NCI-H1092 treated with DMSO at 0.1 percent for 48 hours (cell line): ENCODE measurements at regions not wholly inside any gene's neighbourhood (a gene's known extent, or its start where the extent isn't known, plus 50 kb on each side); places are given as distances from the start of the nearest gene placed in this dataset.
"Not testable (repeated sequence)": the region's sequence is repeated elsewhere in the genome, so short reads cannot be mapped to it uniquely, and the experiment has no call there.

Experiments
- DNase-seq: peaks from one replicate; lab custom pipeline; 2025; lab: John Stamatoyannopoulos, UW

DNA sequence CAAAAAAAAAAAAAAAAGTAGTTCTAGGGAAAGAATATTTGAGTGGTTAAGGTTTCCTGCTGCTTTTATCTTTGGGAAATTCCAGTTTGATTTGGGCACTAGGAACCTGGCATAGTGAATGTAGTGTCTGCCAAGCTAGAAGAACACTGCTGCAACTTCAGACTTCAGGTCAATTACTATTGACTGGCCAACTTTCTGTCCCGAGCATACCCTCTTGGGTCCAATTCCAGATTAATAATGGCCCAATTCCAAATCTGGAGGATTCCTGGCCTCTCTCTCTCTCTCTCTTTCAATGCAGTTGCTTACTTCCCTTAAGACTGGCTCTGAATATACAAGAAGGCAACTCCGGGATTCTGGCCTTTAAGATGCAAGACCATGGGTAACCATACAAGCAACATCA is 74.9 kb downstream of the ANKEF1 start:
- no peak for DNase-seq

- DNase-seq = no peak
Observed at GRCh38 chr20:10110151-10110550, 75.4 kb downstream of the ANKEF1 start.

DNA sequence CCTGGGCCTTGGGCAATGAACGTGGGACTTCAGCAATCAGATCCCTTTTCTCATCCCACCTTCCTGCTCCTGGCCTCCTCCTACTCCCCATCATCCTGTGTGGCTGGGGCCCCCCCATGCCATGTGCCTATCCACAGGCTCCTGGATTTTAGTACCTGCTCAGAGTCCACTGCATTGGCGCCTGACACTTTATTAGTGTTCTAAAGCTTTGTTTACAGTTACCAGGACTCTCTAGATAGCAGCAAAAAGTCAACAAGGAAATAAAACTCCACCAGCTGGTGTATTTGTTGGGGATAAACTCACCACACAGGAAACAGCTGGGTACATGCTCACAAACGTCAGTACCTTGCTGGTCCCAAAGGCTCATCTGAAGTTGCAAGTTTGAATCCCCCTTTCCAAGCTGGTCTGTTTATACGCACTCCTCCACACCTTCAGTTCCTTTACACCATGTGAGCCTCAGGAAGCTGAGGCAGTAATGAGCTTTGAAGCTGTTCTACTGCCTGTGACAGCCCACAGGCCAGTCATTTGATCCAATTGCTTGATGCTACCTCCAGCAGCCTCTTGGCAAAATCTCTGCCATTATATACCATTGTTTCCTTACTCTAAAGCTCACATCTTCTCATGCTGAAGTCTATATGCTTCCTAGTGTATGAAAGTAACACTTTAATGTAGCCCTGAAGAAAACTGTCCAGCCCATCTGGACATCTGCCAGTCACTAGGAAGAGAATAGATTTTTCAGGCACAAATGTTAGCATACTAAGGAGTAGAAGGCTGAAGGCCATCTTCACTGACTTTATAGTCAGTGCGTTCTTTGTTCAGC is 76.6 kb downstream of the ANKEF1 start:
- DNase-seq = peak; percentile 26

DNA sequence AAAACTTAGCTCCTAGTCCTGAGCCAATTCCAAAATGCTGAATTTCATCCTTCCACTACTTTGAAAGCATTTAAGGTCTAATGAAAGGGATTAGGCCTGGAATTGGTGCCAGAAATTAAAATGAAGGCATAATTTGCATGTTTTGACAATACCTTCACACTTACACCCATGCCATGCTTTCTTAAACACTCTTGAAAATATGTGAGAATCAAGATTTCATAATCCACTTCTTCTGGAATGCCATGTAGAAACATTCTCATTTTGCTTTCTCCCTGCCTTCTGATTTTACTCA is 77.1 kb downstream of the ANKEF1 start:
- no peak for DNase-seq

- no peak for DNase-seq
Observed at GRCh38 chr20:10113746-10114145, 79.0 kb downstream of the ANKEF1 start.

GRCh38 chr20:10114598-10114997 is 79.8 kb downstream of the ANKEF1 start:
- no peak for DNase-seq

- DNase-seq = no peak
Observed at GRCh38 chr20:10115021-10115420, 80.2 kb downstream of the ANKEF1 start.

DNA sequence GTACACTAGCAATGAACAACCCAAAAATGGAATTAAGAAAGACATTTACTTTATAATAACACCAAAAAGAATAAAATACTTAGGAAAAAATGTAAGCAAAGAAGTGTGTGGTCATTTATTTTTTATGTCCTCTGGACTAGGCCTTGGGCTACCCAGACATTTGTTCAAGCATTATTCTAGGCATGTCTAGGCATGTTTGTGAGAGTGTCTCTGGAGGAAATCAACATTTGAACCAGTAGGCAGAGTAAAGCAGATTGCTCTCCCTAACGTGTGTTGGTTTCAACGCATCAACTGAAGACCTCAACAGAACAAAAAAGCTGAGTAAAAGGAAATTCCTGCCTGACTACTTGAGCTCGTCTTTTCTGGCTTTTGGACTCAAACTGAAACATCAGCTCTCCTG is 84.5 kb downstream of the ANKEF1 start:
- no peak for DNase-seq

DNA sequence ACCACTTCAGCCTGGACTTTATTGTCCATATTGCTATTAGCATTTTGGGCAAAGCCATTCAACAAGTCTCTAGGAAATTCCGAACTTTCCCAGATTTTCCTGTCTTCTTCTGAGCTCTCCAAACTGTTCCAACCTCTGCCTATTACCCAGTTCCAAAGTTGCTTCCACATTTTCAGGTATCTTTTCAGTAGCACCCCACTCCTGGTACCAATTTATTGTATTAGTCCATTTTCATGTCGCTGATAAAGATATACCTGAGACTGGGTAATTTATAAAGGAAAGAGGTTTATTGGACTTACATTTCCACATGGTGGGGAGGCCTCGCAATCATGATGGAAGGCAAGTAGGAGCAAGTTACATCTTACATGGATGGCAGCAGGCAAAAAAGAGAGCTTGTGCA is 90.1 kb downstream of the ANKEF1 start:
- not testable (repeated sequence) for DNase-seq

- no peak for DNase-seq
Observed at GRCh38 chr20:10125757-10126156, 91.0 kb downstream of the ANKEF1 start.

GRCh38 chr20:10129749-10130148 is 88.9 kb upstream of the SNAP25 start:
- no peak for DNase-seq

GRCh38 chr20:10131732-10132345 is 86.8 kb upstream of the SNAP25 start:
- peak; percentile 81 for DNase-seq

- no peak for DNase-seq
Observed at GRCh38 chr20:10132387-10132786, 86.2 kb upstream of the SNAP25 start.

DNA sequence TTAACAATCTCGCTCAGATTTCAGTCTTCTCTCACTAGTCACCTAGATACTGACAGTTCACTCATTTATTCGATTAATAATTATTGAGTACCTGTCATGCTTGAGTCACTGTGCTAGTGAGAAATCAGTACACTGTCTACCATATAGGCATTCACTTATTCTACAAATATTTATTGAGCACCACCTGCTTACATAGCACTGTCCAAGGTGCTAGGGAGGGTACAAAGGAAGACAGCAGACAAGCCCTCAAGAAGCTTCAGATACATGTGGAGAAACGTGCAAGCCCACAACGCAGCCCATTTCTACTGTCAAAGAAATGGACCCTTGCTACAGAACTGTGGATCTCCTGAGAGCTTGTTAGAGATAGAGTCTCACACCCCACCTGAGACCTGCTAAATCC is 85.1 kb upstream of the SNAP25 start:
- DNase-seq = no peak

DNA sequence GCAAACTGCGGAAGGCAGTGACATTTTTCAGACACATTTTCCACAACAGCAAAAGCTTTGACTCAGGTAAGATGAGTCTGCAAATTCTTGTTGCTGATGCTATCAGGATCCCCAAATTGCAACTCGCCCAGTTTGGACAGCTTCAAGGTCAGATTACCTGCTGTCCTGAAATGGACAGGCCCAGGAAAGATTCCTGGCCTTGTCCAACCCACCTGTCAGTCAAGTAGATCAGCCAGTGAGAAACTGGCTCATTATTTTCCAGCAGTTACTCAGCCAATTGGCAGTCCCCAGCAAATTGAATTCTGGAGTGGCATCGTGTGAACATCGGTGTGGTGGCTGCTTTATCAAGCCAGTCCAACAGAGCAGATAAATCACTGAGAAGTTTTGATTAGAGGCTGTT is 84.5 kb upstream of the SNAP25 start:
- DNase-seq = no peak

DNA sequence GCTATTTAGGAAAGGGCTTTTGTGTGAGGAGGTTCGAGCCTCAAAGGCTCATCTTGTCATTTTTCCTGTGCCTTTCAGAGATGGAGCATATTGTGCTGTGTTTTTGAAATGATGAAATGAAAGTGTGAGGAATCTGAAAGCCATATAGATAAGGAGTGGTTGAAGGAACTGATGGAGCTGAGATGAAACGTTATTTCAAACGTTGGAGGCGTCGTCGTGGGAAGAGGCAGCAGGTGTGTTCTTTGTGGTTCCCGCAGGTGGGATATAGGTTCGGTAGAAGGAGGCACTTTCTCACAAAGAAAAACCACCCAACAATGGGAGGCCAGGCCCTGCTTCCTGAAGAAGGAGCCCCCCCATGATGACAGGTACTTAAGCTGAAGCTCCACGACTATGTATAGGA is 83.2 kb upstream of the SNAP25 start:
- no peak for DNase-seq

DNA sequence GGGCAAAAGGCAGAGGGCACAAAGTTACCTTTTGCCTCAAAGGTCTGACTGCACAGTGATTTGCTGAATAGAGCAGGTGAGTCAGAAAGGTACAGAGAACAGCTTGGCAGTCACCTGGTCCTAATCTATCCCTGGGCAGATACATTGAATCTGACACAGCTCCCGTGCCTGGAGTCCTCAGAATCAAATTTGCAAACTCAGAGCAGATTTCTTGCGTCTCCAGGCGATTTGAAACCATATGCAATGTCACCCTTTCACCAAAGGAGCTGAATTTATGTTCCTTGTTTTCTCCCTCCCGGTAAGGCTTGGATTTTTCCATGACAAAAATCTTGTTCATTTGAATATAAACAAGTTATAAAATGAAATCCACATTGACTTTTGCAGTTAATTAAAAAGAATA is 81.6 kb upstream of the SNAP25 start:
- no peak for DNase-seq

DNA sequence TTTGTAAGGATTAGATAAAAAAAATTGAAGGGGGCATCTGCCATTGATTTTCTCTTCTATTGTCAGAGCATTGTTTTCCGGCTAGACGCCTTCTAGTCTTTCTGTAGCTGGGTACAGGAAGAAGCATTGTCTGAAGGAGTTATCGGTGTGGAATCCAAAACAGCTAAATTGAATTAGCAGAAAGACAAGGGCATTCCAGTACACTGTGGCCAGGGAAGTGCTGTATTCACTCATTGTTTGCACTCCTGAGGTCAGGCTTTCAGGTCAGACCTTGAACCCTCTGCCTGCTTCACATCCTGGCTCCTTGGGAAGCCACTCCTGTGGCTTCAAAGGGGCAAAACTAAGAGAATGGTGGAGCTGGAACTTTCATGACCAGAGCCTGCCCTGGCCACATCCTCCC is 81.1 kb upstream of the SNAP25 start:
- no peak for DNase-seq

DNA sequence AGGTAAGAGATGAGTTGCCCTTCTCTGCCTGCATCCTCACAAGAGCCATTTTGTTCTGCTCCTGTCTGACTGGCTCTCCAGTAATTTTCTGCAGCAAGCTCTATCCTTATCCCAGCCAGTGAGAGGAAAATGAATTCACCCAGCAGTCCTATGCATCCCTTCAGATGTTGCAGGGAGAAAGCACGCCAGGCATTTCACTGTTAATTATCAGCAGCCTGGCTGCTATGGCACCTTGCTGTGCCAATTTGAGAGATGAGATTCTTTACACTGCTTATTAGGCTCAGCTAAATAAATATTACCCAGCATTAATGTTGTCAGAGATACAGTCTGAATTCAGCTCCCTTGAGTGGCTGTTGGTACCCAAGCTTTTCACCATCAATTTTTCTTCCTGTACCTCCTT is 61.1 kb upstream of the SNAP25 start:
- DNase-seq = no peak

DNA sequence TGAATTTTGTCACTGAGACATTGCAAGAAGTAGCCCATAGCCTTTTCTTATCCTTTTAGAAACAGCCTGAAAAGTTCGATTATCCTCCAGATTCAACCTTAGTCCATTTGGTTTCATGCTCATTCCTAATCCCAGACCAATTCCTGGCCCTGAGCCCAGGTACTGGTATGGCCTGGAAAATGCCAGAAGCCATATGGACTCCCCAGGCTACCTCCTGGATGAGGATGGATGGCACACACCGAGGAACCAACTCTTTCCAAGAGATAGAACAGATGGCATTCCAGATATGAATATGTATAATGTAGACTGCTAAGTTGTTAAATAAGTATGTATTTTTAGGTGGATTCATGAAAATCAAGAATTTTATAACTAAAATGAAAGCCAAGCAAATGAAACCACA is 51.6 kb upstream of the SNAP25 start:
- DNase-seq = no peak

DNA sequence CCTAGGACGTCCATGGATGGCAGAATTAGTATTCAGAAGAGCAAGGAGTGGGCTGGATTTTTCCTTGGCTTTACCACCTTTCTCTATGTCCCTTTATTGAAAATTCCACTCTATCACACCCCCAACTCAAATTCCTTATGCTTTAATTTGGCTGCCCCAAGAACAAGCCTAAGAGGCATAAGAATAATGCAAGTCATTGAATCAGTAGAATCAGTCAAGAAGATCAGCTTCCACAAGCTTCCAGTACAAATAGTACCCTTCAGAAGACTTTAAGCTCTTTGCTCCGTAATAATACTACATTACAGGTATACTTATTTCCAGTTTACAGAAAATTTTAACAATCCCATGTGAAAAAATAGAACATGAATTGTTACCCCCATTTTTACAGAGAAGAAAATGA is 51.0 kb upstream of the SNAP25 start:
- DNase-seq = no peak
